ENCODE measurements at regions not wholly inside any gene's neighbourhood (a gene's known extent, or its start where the extent isn't known, plus 50 kb on each side); places are given as distances from the start of the nearest gene placed in this dataset.

- H3K4ac ChIP-seq (ENCODE audit: low read depth in 1 of 2, low read length in 2 of 2), result no peak overlapping the region
- no peak overlapping the region for H4K8ac ChIP-seq (ENCODE audit: low read length)
- H3K9ac ChIP-seq (ENCODE audit: low read length), result no peak overlapping the region
- H3K14ac ChIP-seq (ENCODE audit: low read length in 2 of 2), result no peak overlapping the region
- no peaks in the 10 kb centered on the region for H3K4me1 ChIP-seq (ENCODE audit: control insufficient read depth, insufficient read depth, low read depth, low read length)
- no peaks in the 10 kb centered on the region for H3K36me3 ChIP-seq (ENCODE audit: control insufficient read depth in 1 of 2, insufficient read depth in 2 of 2, low read depth in 1 of 2, low read length in 2 of 2)
- DNase-seq, result no peak
- H2BK5ac ChIP-seq (ENCODE audit: low read depth, low read length, poor library complexity, severe bottlenecking), result no peak overlapping the region
- no peak overlapping the region for H2BK12ac ChIP-seq (ENCODE audit: low read length in 2 of 2)
- no peak overlapping the region for H3K4me3 ChIP-seq (ENCODE audit: insufficient read depth in 1 of 2, low read depth in 1 of 2, low read length in 2 of 2)
- no peaks in the 10 kb centered on the region for H3K9me3 ChIP-seq (ENCODE audit: control insufficient read depth, low read length)
- H2AFZ ChIP-seq (ENCODE audit: low read depth, low read length), result no peak overlapping the region
- H2BK15ac ChIP-seq (ENCODE audit: low read depth, poor library complexity, severe bottlenecking), result no peak overlapping the region
- H3K27me3 ChIP-seq (ENCODE audit: control insufficient read depth in 1 of 2, insufficient read depth in 1 of 2, low read length in 2 of 2), result no peaks in the 10 kb centered on the region
- no peak overlapping the region for H2BK120ac ChIP-seq (ENCODE audit: low read depth, low read length)
- H3K18ac ChIP-seq (ENCODE audit: low read depth in 1 of 2, low read length in 2 of 2), result no peak overlapping the region
- WGBS, result 90% methylated on average over 2 of the region's 3 CpGs
- H4K91ac ChIP-seq (ENCODE audit: low read length), result no peak overlapping the region
- H3K4me2 ChIP-seq (ENCODE audit: low read length, poor library complexity, severe bottlenecking), result no peak overlapping the region
- no peak overlapping the region for H3K23ac ChIP-seq (ENCODE audit: low read length in 2 of 2)
- no peak overlapping the region for H3K27ac ChIP-seq (ENCODE audit: low read length, poor library complexity, severe bottlenecking)
- H3K79me1 ChIP-seq (replicated peaks; ENCODE audit: low read length, poor library complexity, severe bottlenecking), result no peaks in the 10 kb centered on the region
- H2AK5ac ChIP-seq (ENCODE audit: low read length, severe bottlenecking), result no peak overlapping the region
Observed at GRCh38 chr9:107594908-107595530, 105.5 kb upstream of the KLF4 start.

DNA sequence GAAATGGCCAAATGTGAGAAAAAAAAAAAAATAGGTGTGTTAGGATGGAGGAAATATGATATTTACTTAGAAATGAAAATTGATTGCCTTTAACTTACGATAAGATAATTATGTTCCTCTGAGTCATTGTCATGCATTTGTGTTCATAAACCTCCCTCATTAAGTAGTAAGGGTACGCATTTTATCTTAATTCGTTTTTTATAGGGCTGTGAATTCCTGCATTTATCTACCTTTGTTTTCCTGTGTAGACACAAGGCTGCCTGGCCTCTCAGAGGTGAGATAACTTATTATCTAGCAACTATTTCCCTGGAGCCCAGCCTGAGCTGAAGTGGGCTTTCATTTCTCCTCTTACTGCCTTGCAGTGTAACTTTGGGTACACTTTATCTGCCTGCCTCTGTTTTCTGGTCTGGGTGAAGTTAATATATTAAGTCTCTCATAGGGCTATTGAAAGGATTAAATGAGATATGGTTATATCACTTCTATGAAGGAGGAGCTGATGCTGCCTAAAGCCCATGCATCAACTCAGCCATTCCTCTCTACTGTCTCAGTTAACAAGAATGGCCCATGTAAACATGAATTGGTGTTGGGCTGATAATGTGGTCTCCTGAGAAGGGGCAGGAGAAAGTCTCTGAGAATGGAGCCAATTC, 103.8 kb upstream of the KLF4 start:
- Histone ChIP-seq H4K8ac (ENCODE audit: low read length) (no peak overlapping the region), H3K27ac (ENCODE audit: low read length, poor library complexity, severe bottlenecking) (no peak overlapping the region), H3K4me2 (ENCODE audit: low read length, poor library complexity, severe bottlenecking) (no peak overlapping the region), H3K9ac (ENCODE audit: low read length) (no peak overlapping the region), H3K36me3 (ENCODE audit: control insufficient read depth in 1 of 2, insufficient read depth in 2 of 2, low read depth in 1 of 2, low read length in 2 of 2) (no peaks in the 10 kb centered on the region), H2BK5ac (ENCODE audit: low read depth, low read length, poor library complexity, severe bottlenecking) (no peak overlapping the region), H2AK5ac (ENCODE audit: low read length, severe bottlenecking) (no peak overlapping the region), H4K91ac (ENCODE audit: low read length) (no peak overlapping the region), H3K27me3 (ENCODE audit: control insufficient read depth in 1 of 2, insufficient read depth in 1 of 2, low read length in 2 of 2) (peaks cover 4 to 8% of the 10 kb centered on the region in 2 experiments), H2BK12ac (ENCODE audit: low read length in 2 of 2) (no peak overlapping the region), H3K4me1 (ENCODE audit: control insufficient read depth, insufficient read depth, low read depth, low read length) (no peaks in the 10 kb centered on the region), H2AFZ (ENCODE audit: low read depth, low read length) (no peak overlapping the region), H3K79me1 (replicated peaks; ENCODE audit: low read length, poor library complexity, severe bottlenecking) (no peaks in the 10 kb centered on the region), H3K4ac (ENCODE audit: low read depth in 1 of 2, low read length in 2 of 2) (no peak overlapping the region), H3K14ac (ENCODE audit: low read length in 2 of 2) (no peak overlapping the region), H3K9me3 (ENCODE audit: control insufficient read depth, low read length) (no peaks in the 10 kb centered on the region), H2BK15ac (ENCODE audit: low read depth, poor library complexity, severe bottlenecking) (no peak overlapping the region), H2BK120ac (ENCODE audit: low read depth, low read length) (no peak overlapping the region), H3K18ac (ENCODE audit: low read depth in 1 of 2, low read length in 2 of 2) (no peak overlapping the region), H3K4me3 (ENCODE audit: insufficient read depth in 1 of 2, low read depth in 1 of 2, low read length in 2 of 2) (no peak overlapping the region), H3K23ac (ENCODE audit: low read length in 2 of 2) (no peak overlapping the region)
- WGBS, result no CpG with 5 or more reads among the region's 3 CpGs
- no peak for DNase-seq

- Histone ChIP-seq H3K23ac (ENCODE audit: low read length in 2 of 2) (no peak overlapping the region), H2BK15ac (ENCODE audit: low read depth, poor library complexity, severe bottlenecking) (no peak overlapping the region), H3K4me1 (ENCODE audit: control insufficient read depth, insufficient read depth, low read depth, low read length) (no peaks in the 10 kb centered on the region), H4K91ac (ENCODE audit: low read length) (no peak overlapping the region), H3K18ac (ENCODE audit: low read depth in 1 of 2, low read length in 2 of 2) (no peak overlapping the region), H3K9me3 (ENCODE audit: control insufficient read depth, low read length) (no peaks in the 10 kb centered on the region), H3K4ac (ENCODE audit: low read depth in 1 of 2, low read length in 2 of 2) (no peak overlapping the region), H4K8ac (ENCODE audit: low read length) (no peak overlapping the region), H3K4me3 (ENCODE audit: insufficient read depth in 1 of 2, low read depth in 1 of 2, low read length in 2 of 2) (no peak overlapping the region), H3K79me1 (replicated peaks; ENCODE audit: low read length, poor library complexity, severe bottlenecking) (no peaks in the 10 kb centered on the region), H2AK5ac (ENCODE audit: low read length, severe bottlenecking) (no peak overlapping the region), H2AFZ (ENCODE audit: low read depth, low read length) (no peak overlapping the region), H2BK120ac (ENCODE audit: low read depth, low read length) (no peak overlapping the region), H2BK12ac (ENCODE audit: low read length in 2 of 2) (no peak overlapping the region), H3K36me3 (ENCODE audit: control insufficient read depth in 1 of 2, insufficient read depth in 2 of 2, low read depth in 1 of 2, low read length in 2 of 2) (no peaks in the 10 kb centered on the region), H2BK5ac (ENCODE audit: low read depth, low read length, poor library complexity, severe bottlenecking) (no peak overlapping the region), H3K14ac (ENCODE audit: low read length in 2 of 2) (no peak overlapping the region), H3K9ac (ENCODE audit: low read length) (no peak overlapping the region), H3K27ac (ENCODE audit: low read length, poor library complexity, severe bottlenecking) (no peak overlapping the region), H3K4me2 (ENCODE audit: low read length, poor library complexity, severe bottlenecking) (no peak overlapping the region), H3K27me3 (ENCODE audit: control insufficient read depth in 1 of 2, insufficient read depth in 1 of 2, low read length in 2 of 2) (peaks cover 9 to 10% of the 10 kb centered on the region in 2 experiments)
- 95% methylated on average over 6 of the region's 7 CpGs for WGBS
- DNase-seq, result no peak
Observed at GRCh38 chr9:107592424-107592823, 102.9 kb upstream of the KLF4 start.

GRCh38 chr9:107591781-107592180, 102.2 kb upstream of the KLF4 start:
- no peak overlapping the region for H3K4ac ChIP-seq (ENCODE audit: low read depth in 1 of 2, low read length in 2 of 2)
- no peak overlapping the region for H3K27ac ChIP-seq (ENCODE audit: low read length, poor library complexity, severe bottlenecking)
- no peak overlapping the region for H2BK15ac ChIP-seq (ENCODE audit: low read depth, poor library complexity, severe bottlenecking)
- peaks cover 10 to 11% of the 10 kb centered on the region in 2 experiments for H3K27me3 ChIP-seq (ENCODE audit: control insufficient read depth in 1 of 2, insufficient read depth in 1 of 2, low read length in 2 of 2)
- no peaks in the 10 kb centered on the region for H3K36me3 ChIP-seq (ENCODE audit: control insufficient read depth in 1 of 2, insufficient read depth in 2 of 2, low read depth in 1 of 2, low read length in 2 of 2)
- H3K4me1 ChIP-seq (ENCODE audit: control insufficient read depth, insufficient read depth, low read depth, low read length), result no peaks in the 10 kb centered on the region
- no peak overlapping the region for H3K4me2 ChIP-seq (ENCODE audit: low read length, poor library complexity, severe bottlenecking)
- no peak overlapping the region for H2AFZ ChIP-seq (ENCODE audit: low read depth, low read length)
- H2BK120ac ChIP-seq (ENCODE audit: low read depth, low read length), result no peak overlapping the region
- no peak overlapping the region for H3K14ac ChIP-seq (ENCODE audit: low read length in 2 of 2)
- no peak overlapping the region for H3K23ac ChIP-seq (ENCODE audit: low read length in 2 of 2)
- no peaks in the 10 kb centered on the region for H3K9me3 ChIP-seq (ENCODE audit: control insufficient read depth, low read length)
- DNase-seq, result no peak
- no peak overlapping the region for H3K9ac ChIP-seq (ENCODE audit: low read length)
- H4K91ac ChIP-seq (ENCODE audit: low read length), result no peak overlapping the region
- no peak overlapping the region for H3K18ac ChIP-seq (ENCODE audit: low read depth in 1 of 2, low read length in 2 of 2)
- H2BK5ac ChIP-seq (ENCODE audit: low read depth, low read length, poor library complexity, severe bottlenecking), result no peak overlapping the region
- H2AK5ac ChIP-seq (ENCODE audit: low read length, severe bottlenecking), result no peak overlapping the region
- H3K79me1 ChIP-seq (replicated peaks; ENCODE audit: low read length, poor library complexity, severe bottlenecking), result no peaks in the 10 kb centered on the region
- no peak overlapping the region for H2BK12ac ChIP-seq (ENCODE audit: low read length in 2 of 2)
- 89% methylated on average over 3 of the region's 3 CpGs for WGBS
- H3K4me3 ChIP-seq (ENCODE audit: insufficient read depth in 1 of 2, low read depth in 1 of 2, low read length in 2 of 2), result no peak overlapping the region
- H4K8ac ChIP-seq (ENCODE audit: low read length), result no peak overlapping the region
